Keratinocyte (primary cell): ENCODE measurements at regions not wholly inside any gene's neighbourhood (a gene's known extent, or its start where the extent isn't known, plus 50 kb on each side); places are given as distances from the start of the nearest gene placed in this dataset.

Source experiments
- DNase-seq: peaks from one replicate; pipeline ENCODE4 v3.0.0-alpha.2; 2011; ENCODE audit warnings: low read depth, missing footprints, low spot score
- FAIRE-seq: peaks from 2 replicates; lab custom pipeline; 2011; peaks lifted over from hg19 to GRCh38; lab: Jason Lieb, UNC
- H2AFZ ChIP-seq: 2 replicates; pipeline ENCODE4 v1.6.0; 2012; ENCODE audit warnings: low read length, control low read depth, inconsistent platforms; ENCODE audit not compliant: control insufficient read depth
- H3K27ac ChIP-seq: 2 replicates; pipeline ENCODE4 v1.5.1; 2011; ENCODE audit warnings: low read length; ENCODE audit not compliant: control insufficient read depth, insufficient read depth
- H3K27me3 ChIP-seq: 3 replicates; pipeline ENCODE4 v1.6.0; 2011; ENCODE audit warnings: low read length; ENCODE audit not compliant: control insufficient read depth, insufficient read depth; ENCODE audit errors: extremely low read depth
- H3K36me3 ChIP-seq, 2 experiments: 2 replicates in 1 of 2; 3 replicates in 1 of 2; pipeline ENCODE4 v1.5.1; 2011; ENCODE audit warnings: low read length in 2 of 2, mild to moderate bottlenecking in 1 of 2; ENCODE audit not compliant: control insufficient read depth in 2 of 2, insufficient read depth in 2 of 2; ENCODE audit errors: extremely low read depth in 1 of 2
- H3K4me1 ChIP-seq: 3 replicates; pipeline ENCODE4 v1.5.1; 2011; ENCODE audit warnings: low read length; ENCODE audit not compliant: control insufficient read depth, insufficient read depth; ENCODE audit errors: extremely low read depth
- H3K4me2 ChIP-seq: 3 replicates; pipeline ENCODE4 v1.6.0; 2011; ENCODE audit warnings: low read depth, low read length; ENCODE audit not compliant: control insufficient read depth, insufficient read depth; ENCODE audit errors: extremely low read depth
- H3K4me3 ChIP-seq, 3 experiments: fragments of 200-600 bp in 1 of 3; sonication (generic) in 1 of 3; 2 replicates in 2 of 3; 3 replicates in 1 of 3; pipeline ENCODE4 v1.5.1; 2011 to 2016; ENCODE audit warnings: low read length in 3 of 3, mild to moderate bottlenecking in 3 of 3, control low read depth in 2 of 3, inconsistent platforms in 1 of 3, low read depth in 1 of 3, mixed read lengths in 1 of 3, mixed run types in 1 of 3, moderate library complexity in 1 of 3; ENCODE audit not compliant: control insufficient read depth in 2 of 3, insufficient read depth in 2 of 3; ENCODE audit errors: extremely low read depth in 1 of 3
- H3K79me2 ChIP-seq: 2 replicates; pipeline ENCODE4 v1.6.0; 2012; ENCODE audit warnings: low read length; ENCODE audit not compliant: control insufficient read depth, insufficient read depth
- H3K9ac ChIP-seq: 3 replicates; pipeline ENCODE4 v1.6.0; 2011; ENCODE audit warnings: low read length; ENCODE audit not compliant: control insufficient read depth, insufficient read depth; ENCODE audit errors: extremely low read depth
- H3K9me1 ChIP-seq: 3 replicates; pipeline ENCODE4 v1.6.0; 2011; ENCODE audit warnings: low read length; ENCODE audit not compliant: control insufficient read depth, insufficient read depth; ENCODE audit errors: extremely low read depth
- H3K9me3 ChIP-seq: 2 replicates; pipeline ENCODE4 v1.5.1; 2012; ENCODE audit warnings: low read depth, low read length; ENCODE audit not compliant: control insufficient read depth
- H4K20me1 ChIP-seq: 3 replicates; pipeline ENCODE4 v1.6.0; 2011; ENCODE audit warnings: low read length; ENCODE audit not compliant: control insufficient read depth, insufficient read depth; ENCODE audit errors: extremely low read depth
- CTCF ChIP-seq, 3 experiments: IDR thresholded peaks in 1 of 3; conservative IDR thresholded peaks in 1 of 3; optimal IDR thresholded peaks in 1 of 3; 2 replicates in 2 of 3; 3 replicates in 1 of 3; pipeline versions ENCODE3 to v1.5.1; 2011; ENCODE audit warnings: low read length in 3 of 3, mild to moderate bottlenecking in 3 of 3, moderate library complexity in 2 of 3, control low read depth in 1 of 3, inconsistent platforms in 1 of 3; ENCODE audit not compliant: insufficient read depth in 2 of 3; ENCODE audit errors: extremely low read depth in 1 of 3
- EZH2 ChIP-seq: IDR thresholded peaks from one replicate; pipeline ENCODE4 v1.6.1; 2012; ENCODE audit warnings: inconsistent platforms, mild to moderate bottlenecking, low read length, moderate library complexity
- dilution Hi-C: fragments of 300-500 bp; cut with MboI; formaldehyde crosslinking; loops from one replicate; pipeline ENCODE4 v1.7.0; 2020; ENCODE audit warnings: low sequenced_read_pairs; ENCODE audit not compliant: extremely low pct_ligation_motif_present

GRCh38 chr6:103826209-103826608 is 1033.5 kb downstream of the HACE1 start:
- DNase-seq (no peak), FAIRE-seq (no peak)
- H3K27me3 ChIP-seq: no peaks in the 10 kb centered on the region
- H3K9me3 ChIP-seq: no peaks in the 10 kb centered on the region
- no peaks in the 10 kb centered on the region for H3K9me1 ChIP-seq
- no peaks in the 10 kb centered on the region for H3K79me2 ChIP-seq
- no peak overlapping the region for H3K9ac ChIP-seq
- no peaks in the 10 kb centered on the region for H3K36me3 ChIP-seq
- H3K27ac ChIP-seq: no peak overlapping the region
- H3K4me3 ChIP-seq: no peak overlapping the region
- no peak overlapping the region for H3K4me2 ChIP-seq
- no peak for TF ChIP-seq EZH2
- no peak for TF ChIP-seq CTCF (optimal IDR thresholded peaks at IDR 0.05 in 1 of 3, IDR thresholded peaks at IDR 0.05 in 1 of 3, conservative IDR thresholded peaks at IDR 0.05 in 1 of 3; ENCODE audit: extremely low read depth in 1 of 3, insufficient read depth in 2 of 3, low read length in 3 of 3)
- dilution Hi-C loops: no loop called here
- no peaks in the 10 kb centered on the region for H3K4me1 ChIP-seq
- H4K20me1 ChIP-seq: no peaks in the 10 kb centered on the region
- H2AFZ ChIP-seq: no peak overlapping the region

GRCh38 chr6:103820148-103820547 is 1039.6 kb downstream of the HACE1 start:
- no peaks in the 10 kb centered on the region for H3K36me3 ChIP-seq
- H3K27me3 ChIP-seq: no peaks in the 10 kb centered on the region
- dilution Hi-C loops: no loop called here
- no peak for DNase-seq
- no peak for FAIRE-seq
- no peak overlapping the region for H2AFZ ChIP-seq
- H3K4me3 ChIP-seq: no peak overlapping the region
- no peak overlapping the region for H3K9ac ChIP-seq
- H3K4me1 ChIP-seq: no peaks in the 10 kb centered on the region
- H4K20me1 ChIP-seq: no peaks in the 10 kb centered on the region
- no peak for TF ChIP-seq CTCF (optimal IDR thresholded peaks at IDR 0.05 in 1 of 3, IDR thresholded peaks at IDR 0.05 in 1 of 3, conservative IDR thresholded peaks at IDR 0.05 in 1 of 3; ENCODE audit: extremely low read depth in 1 of 3, insufficient read depth in 2 of 3, low read length in 3 of 3)
- TF ChIP-seq EZH2: no peak
- no peaks in the 10 kb centered on the region for H3K9me3 ChIP-seq
- H3K27ac ChIP-seq: no peak overlapping the region
- no peaks in the 10 kb centered on the region for H3K79me2 ChIP-seq
- no peak overlapping the region for H3K4me2 ChIP-seq
- H3K9me1 ChIP-seq: no peaks in the 10 kb centered on the region
